Mammary epithelial cell (primary cell): ENCODE measurements at regions not wholly inside any gene's neighbourhood (a gene's known extent, or its start where the extent isn't known, plus 50 kb on each side); places are given as distances from the start of the nearest gene placed in this dataset.

ENCODE experiments used
- EZH2 ChIP-seq: IDR thresholded peaks from 2 replicates; pipeline ENCODE4 v1.6.1; 2012; ENCODE audit warnings: low read length, inconsistent platforms, borderline replicate concordance
- TF ChIP-seq, protein P1 (sequence below), 2 donors: IDR thresholded peaks in 1 of 2; conservative IDR thresholded peaks in 1 of 2; 2 replicates each; pipeline ENCODE4 v1.5.1; 2011 to 2012; ENCODE audit warnings: inconsistent platforms in 2 of 2, low read length in 2 of 2, mild to moderate bottlenecking in 2 of 2, control low read depth in 1 of 2, low read depth in 1 of 2; ENCODE audit not compliant: insufficient read depth in 1 of 2; ENCODE audit errors: extremely low read depth in 1 of 2

DNA sequence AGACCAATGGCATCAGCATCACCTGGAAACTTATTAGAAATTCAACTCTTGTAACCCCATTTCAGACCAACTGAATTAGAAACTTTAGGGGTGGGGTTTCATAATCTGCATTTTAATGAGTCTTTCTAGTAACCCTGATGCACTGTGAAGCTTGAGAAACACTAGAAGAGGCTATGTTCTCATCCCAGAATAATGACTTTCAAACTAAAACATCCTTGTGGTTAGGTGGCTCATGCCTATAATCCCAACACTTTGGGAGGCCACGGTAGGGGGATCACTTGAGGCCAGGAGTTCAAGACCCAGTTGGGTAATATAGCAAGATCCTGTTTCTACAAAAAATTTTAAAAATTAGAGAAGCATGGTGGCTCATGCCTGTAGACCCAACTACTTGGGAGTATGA is 402.4 kb downstream of the DLEU7 start:
- TF ChIP-seq, protein P1, sequence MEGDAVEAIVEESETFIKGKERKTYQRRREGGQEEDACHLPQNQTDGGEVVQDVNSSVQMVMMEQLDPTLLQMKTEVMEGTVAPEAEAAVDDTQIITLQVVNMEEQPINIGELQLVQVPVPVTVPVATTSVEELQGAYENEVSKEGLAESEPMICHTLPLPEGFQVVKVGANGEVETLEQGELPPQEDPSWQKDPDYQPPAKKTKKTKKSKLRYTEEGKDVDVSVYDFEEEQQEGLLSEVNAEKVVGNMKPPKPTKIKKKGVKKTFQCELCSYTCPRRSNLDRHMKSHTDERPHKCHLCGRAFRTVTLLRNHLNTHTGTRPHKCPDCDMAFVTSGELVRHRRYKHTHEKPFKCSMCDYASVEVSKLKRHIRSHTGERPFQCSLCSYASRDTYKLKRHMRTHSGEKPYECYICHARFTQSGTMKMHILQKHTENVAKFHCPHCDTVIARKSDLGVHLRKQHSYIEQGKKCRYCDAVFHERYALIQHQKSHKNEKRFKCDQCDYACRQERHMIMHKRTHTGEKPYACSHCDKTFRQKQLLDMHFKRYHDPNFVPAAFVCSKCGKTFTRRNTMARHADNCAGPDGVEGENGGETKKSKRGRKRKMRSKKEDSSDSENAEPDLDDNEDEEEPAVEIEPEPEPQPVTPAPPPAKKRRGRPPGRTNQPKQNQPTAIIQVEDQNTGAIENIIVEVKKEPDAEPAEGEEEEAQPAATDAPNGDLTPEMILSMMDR (conservative IDR thresholded peaks at IDR 0.05 in 1 of 2, IDR thresholded peaks at IDR 0.05 in 1 of 2; ENCODE audit: extremely low read depth in 1 of 2, insufficient read depth in 1 of 2, low read depth in 1 of 2, low read length in 2 of 2): no peak
- TF ChIP-seq EZH2: no peak
